Mucosa of gallbladder (tissue), 1 donor: ENCODE measurements at regions not wholly inside any gene's neighbourhood (a gene's known extent, or its start where the extent isn't known, plus 50 kb on each side); places are given as distances from the start of the nearest gene placed in this dataset.
"Not testable (repeated sequence)": the region's sequence is repeated elsewhere in the genome, so short reads cannot be mapped to it uniquely, and the experiment has no call there.

Experiments used
- DNase-seq: peaks from one replicate; pipeline ENCODE4 v3.0.0-alpha.2; 2020; ENCODE audit warnings: low spot score
- donor health status: DM: no; HTN: no; CAD: no.

GRCh38 chr4:179664430-179665027 lies 2222.3 kb upstream of the AGA start:
- DNase-seq = no peak

GRCh38 chr4:179666226-179666625 lies 2224.0 kb upstream of the AGA start:
- no peak for DNase-seq

GRCh38 chr4:179671609-179672008 lies 2229.4 kb upstream of the AGA start:
- no peak for DNase-seq

GRCh38 chr4:179678093-179678814 lies 2236.0 kb upstream of the AGA start:
- no peak for DNase-seq

GRCh38 chr4:179683661-179684060 lies 2241.4 kb upstream of the AGA start:
- not testable (repeated sequence) for DNase-seq

- DNase-seq = no peak
These were observed 2250.0 kb upstream of the AGA start for GRCh38 chr4:179692222-179692621.

- DNase-seq = no peak
These were observed 2252.9 kb upstream of the AGA start for GRCh38 chr4:179695175-179695574.

- DNase-seq = no peak
These were observed 2256.1 kb upstream of the AGA start for GRCh38 chr4:179698321-179698720.

GRCh38 chr4:179709961-179710624 lies 2267.9 kb upstream of the AGA start:
- no peak for DNase-seq

- no peak for DNase-seq
These were observed 2277.7 kb upstream of the AGA start for GRCh38 chr4:179719766-179720450.

- not testable (repeated sequence) for DNase-seq
These were observed 2284.3 kb upstream of the AGA start for GRCh38 chr4:179726491-179726890.

GRCh38 chr4:179728305-179728704 lies 2286.1 kb upstream of the AGA start:
- DNase-seq = no peak

- not testable (repeated sequence) for DNase-seq
These were observed 2294.6 kb upstream of the AGA start for GRCh38 chr4:179736820-179737219.

GRCh38 chr4:179738822-179739221 lies 2296.6 kb upstream of the AGA start:
- DNase-seq = no peak

- no peak for DNase-seq
These were observed 2305.1 kb upstream of the AGA start for GRCh38 chr4:179747218-179747910.

- DNase-seq = no peak
These were observed 2306.6 kb upstream of the AGA start for GRCh38 chr4:179748837-179749236.

GRCh38 chr4:179750374-179750773 lies 2308.1 kb upstream of the AGA start:
- DNase-seq = no peak

- DNase-seq = no peak
These were observed 2309.4 kb upstream of the AGA start for GRCh38 chr4:179751669-179752068.

GRCh38 chr4:179755322-179755721 lies 2313.1 kb upstream of the AGA start:
- DNase-seq = no peak

- no peak for DNase-seq
These were observed 2315.4 kb upstream of the AGA start for GRCh38 chr4:179757641-179758040.

GRCh38 chr4:179762840-179763239 lies 2320.6 kb upstream of the AGA start:
- no peak for DNase-seq

GRCh38 chr4:179766938-179767337 lies 2324.7 kb upstream of the AGA start:
- no peak for DNase-seq
